ENCODE measurements at regions not wholly inside any gene's neighbourhood (a gene's known extent, or its start where the extent isn't known, plus 50 kb on each side); places are given as distances from the start of the nearest gene placed in this dataset.

DNA sequence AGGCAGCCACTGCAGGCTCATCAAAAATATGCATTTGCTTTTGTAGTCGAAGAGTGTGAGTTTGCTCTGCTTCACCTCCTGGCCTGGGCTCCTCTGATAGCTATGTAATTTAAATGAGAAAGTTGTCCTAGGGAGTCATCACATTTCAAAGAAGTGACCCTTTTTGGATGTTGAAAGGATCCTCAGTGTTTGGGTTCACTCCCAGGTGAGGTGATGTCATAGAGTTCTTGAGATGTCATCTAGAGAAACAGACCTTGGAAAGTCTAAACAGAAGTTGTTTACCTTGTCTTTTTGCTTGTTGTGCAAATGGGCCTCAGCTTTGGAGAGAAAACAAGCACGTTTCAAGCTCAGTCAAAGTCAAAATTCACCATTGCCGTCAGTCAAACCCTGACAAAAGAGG lies 92.0 kb upstream of the BARHL2 start:
- TF ChIP-seq POLR2A (IDR thresholded peaks at IDR 0.05) (no peak), POLR2AphosphoS5 (IDR thresholded peaks at IDR 0.05) (no peak), EP300 (IDR thresholded peaks at IDR 0.05; ENCODE audit: low read depth) (no peak)
- TF ChIP-seq, protein P1, sequence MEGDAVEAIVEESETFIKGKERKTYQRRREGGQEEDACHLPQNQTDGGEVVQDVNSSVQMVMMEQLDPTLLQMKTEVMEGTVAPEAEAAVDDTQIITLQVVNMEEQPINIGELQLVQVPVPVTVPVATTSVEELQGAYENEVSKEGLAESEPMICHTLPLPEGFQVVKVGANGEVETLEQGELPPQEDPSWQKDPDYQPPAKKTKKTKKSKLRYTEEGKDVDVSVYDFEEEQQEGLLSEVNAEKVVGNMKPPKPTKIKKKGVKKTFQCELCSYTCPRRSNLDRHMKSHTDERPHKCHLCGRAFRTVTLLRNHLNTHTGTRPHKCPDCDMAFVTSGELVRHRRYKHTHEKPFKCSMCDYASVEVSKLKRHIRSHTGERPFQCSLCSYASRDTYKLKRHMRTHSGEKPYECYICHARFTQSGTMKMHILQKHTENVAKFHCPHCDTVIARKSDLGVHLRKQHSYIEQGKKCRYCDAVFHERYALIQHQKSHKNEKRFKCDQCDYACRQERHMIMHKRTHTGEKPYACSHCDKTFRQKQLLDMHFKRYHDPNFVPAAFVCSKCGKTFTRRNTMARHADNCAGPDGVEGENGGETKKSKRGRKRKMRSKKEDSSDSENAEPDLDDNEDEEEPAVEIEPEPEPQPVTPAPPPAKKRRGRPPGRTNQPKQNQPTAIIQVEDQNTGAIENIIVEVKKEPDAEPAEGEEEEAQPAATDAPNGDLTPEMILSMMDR (IDR thresholded peaks at IDR 0.05), result no peak
- intact Hi-C loops (cut with DNase I; ENCODE audit: low total_unique reads), result no loop called here
- H3K27me3 ChIP-seq, result peaks cover 3% of the 10 kb centered on the region
- DNase-seq, result no peak
- H3K36me3 ChIP-seq, result no peaks in the 10 kb centered on the region
- in situ Hi-C loops (cut with MboI; ENCODE audit: low pct_ligation_motif_present in 1 of 4, low pct_unique_long_range_greater_than_20kb in 1 of 4, low sequenced_read_pairs in 3 of 4), result no loop called here
- no peak overlapping the region for H3K4me3 ChIP-seq
- H3K4me1 ChIP-seq, result no peaks in the 10 kb centered on the region
- no peaks in the 10 kb centered on the region for H3K9me3 ChIP-seq
- H3K27ac ChIP-seq, result no peak overlapping the region
- WGBS, 2 donors (ENCODE audit: low coverage in 1 of 2), result 60 to 63% methylated on average over 2 to 3 of the region's 3 CpGs

DNA sequence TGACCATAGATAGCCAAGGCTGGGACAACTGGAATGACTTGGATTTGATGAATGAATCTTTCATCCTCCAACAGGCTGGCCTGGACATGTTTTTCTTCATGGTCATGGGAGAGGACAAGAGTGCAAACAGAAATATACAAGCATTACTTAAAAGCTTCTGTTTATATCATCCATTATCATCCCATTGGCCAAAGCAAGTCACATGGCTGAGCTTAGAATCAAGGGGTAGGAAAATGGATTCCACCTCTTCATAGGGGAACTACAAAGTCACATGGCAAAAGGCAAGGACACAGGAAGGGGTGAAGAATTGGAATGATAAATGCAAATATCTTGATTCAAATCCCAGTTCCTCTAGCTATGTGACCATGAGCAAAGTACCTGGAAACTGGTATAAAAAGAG lies 90.2 kb upstream of the BARHL2 start:
- Histone ChIP-seq H3K36me3 (no peaks in the 10 kb centered on the region), H3K4me1 (no peaks in the 10 kb centered on the region), H3K27ac (no peak overlapping the region), H3K9me3 (no peaks in the 10 kb centered on the region), H3K4me3 (no peak overlapping the region), H3K27me3 (peaks cover 4% of the 10 kb centered on the region)
- intact Hi-C loops (cut with DNase I; ENCODE audit: low total_unique reads) (no loop called here), in situ Hi-C loops (cut with MboI; ENCODE audit: low pct_ligation_motif_present in 1 of 4, low pct_unique_long_range_greater_than_20kb in 1 of 4, low sequenced_read_pairs in 3 of 4) (no loop called here)
- TF ChIP-seq POLR2AphosphoS5 (IDR thresholded peaks at IDR 0.05) (no peak), EP300 (IDR thresholded peaks at IDR 0.05; ENCODE audit: low read depth) (no peak), POLR2A (IDR thresholded peaks at IDR 0.05) (no peak)
- TF ChIP-seq, protein P1 (IDR thresholded peaks at IDR 0.05), result no peak
- no peak for DNase-seq

DNA sequence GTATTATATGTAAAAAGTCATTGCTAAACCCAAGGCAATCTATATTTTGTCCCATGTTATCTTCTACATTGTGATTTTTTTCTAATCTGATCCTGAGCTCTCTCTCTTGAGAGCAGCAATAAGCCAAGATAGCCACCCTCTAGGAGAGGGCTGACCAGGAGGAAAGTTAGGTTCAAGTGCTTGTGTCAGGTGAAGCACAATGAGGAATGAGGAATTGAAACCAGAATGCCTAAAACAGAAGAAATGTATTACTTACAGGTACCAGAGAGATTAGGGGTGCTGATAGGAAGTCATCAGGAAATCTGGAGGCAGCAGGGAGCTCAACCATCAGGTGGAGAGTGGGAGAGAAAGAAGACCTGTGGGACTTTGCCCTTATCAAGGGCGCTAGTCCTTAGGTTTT lies 85.5 kb upstream of the BARHL2 start:
- Histone ChIP-seq H3K9me3 (no peaks in the 10 kb centered on the region), H3K4me3 (no peak overlapping the region), H3K4me1 (no peaks in the 10 kb centered on the region), H3K27me3 (peaks cover 4% of the 10 kb centered on the region), H3K27ac (no peak overlapping the region), H3K36me3 (no peaks in the 10 kb centered on the region)
- intact Hi-C loops (cut with DNase I; ENCODE audit: low total_unique reads) (no loop called here), in situ Hi-C loops (cut with MboI; ENCODE audit: low pct_ligation_motif_present in 1 of 4, low pct_unique_long_range_greater_than_20kb in 1 of 4, low sequenced_read_pairs in 3 of 4) (no loop called here)
- no peak for DNase-seq
- no peak for TF ChIP-seq POLR2A (IDR thresholded peaks at IDR 0.05)
- TF ChIP-seq EP300 (IDR thresholded peaks at IDR 0.05; ENCODE audit: low read depth), result no peak
- no peak for TF ChIP-seq POLR2AphosphoS5 (IDR thresholded peaks at IDR 0.05)
- TF ChIP-seq, protein P1 (IDR thresholded peaks at IDR 0.05), result no peak
- WGBS, 2 donors (ENCODE audit: low coverage in 1 of 2), result 75% methylated on average over 1 of the region's 1 CpG; no CpG with 5 or more reads in 1 of the 2 donors

GRCh38 chr1:90800012-90800717 lies 83.1 kb upstream of the BARHL2 start:
- Histone ChIP-seq H3K4me3 (no peak overlapping the region), H3K36me3 (no peaks in the 10 kb centered on the region), H3K4me1 (no peaks in the 10 kb centered on the region), H3K27me3 (peaks cover 4% of the 10 kb centered on the region), H3K9me3 (no peaks in the 10 kb centered on the region), H3K27ac (no peak overlapping the region)
- 29 to 47% methylated on average over 1 to 6 of the region's 6 CpGs for WGBS, 2 donors (ENCODE audit: low coverage in 1 of 2)
- in situ Hi-C loops (cut with MboI; ENCODE audit: low pct_ligation_motif_present in 1 of 4, low pct_unique_long_range_greater_than_20kb in 1 of 4, low sequenced_read_pairs in 3 of 4), result no loop called here
- TF ChIP-seq POLR2AphosphoS5 (IDR thresholded peaks at IDR 0.05) (no peak), EP300 (IDR thresholded peaks at IDR 0.05; ENCODE audit: low read depth) (no peak), POLR2A (IDR thresholded peaks at IDR 0.05) (no peak)
- TF ChIP-seq, protein P1 (IDR thresholded peaks at IDR 0.05), result no peak
- intact Hi-C loops (cut with DNase I; ENCODE audit: low total_unique reads), result no loop called here
- DNase-seq, result no peak
